Stomach (tissue), 8 donors: ENCODE measurements at regions not wholly inside any gene's neighbourhood (a gene's known extent, or its start where the extent isn't known, plus 50 kb on each side); places are given as distances from the start of the nearest gene placed in this dataset.
A peak's percentile ranks its signal among the peaks of the same experiment; 100 is the strongest.

Source experiments
- DNase-seq, 2 donors: peaks; one replicate each; pipeline versions ENCODE4 v3.0.0 to v3.0.0-alpha.2; 2013 to 2019
- H3K27ac ChIP-seq, 5 donors: fragments of 200-600 bp in 4 of 5; sonication (generic) in 4 of 5; one replicate each; pipeline ENCODE4 v1.5.1; 2013 to 2019; ENCODE audit warnings: mild to moderate bottlenecking in 1 of 5, moderate library complexity in 1 of 5
- H3K27me3 ChIP-seq, 3 donors: fragments of 200-600 bp; sonication (generic); one replicate each; pipeline ENCODE4 v1.5.1; 2017 to 2019; ENCODE audit warnings: mixed run types in 1 of 3
- H3K36me3 ChIP-seq, 4 donors: fragments of 200-600 bp; sonication (generic); 1 replicate in 3 of 4; 2 replicates in 1 of 4; pipeline ENCODE4 v1.5.1; 2016 to 2019
- H3K4me1 ChIP-seq, 4 donors: fragments of 200-600 bp; sonication (generic); one replicate each; pipeline ENCODE4 v1.5.1; 2016 to 2019
- H3K4me3 ChIP-seq, 4 donors: fragments of 200-600 bp; sonication (generic) in 3 of 4; one replicate each; pipeline ENCODE4 v1.5.1; 2016 to 2019; ENCODE audit warnings: mild to moderate bottlenecking in 1 of 4
- H3K9me3 ChIP-seq, 4 donors: fragments of 200-600 bp; sonication (generic); one replicate each; pipeline ENCODE4 v1.5.1; 2016 to 2019
- CTCF ChIP-seq, 7 experiments: fragments of 450-650 bp in 4 of 7; fragments of 200-600 bp in 3 of 7; sonication (generic) in 3 of 7; IDR thresholded peaks; one replicate each; pipeline ENCODE4 v1.5.1; 2016 to 2019; ENCODE audit warnings: antibody characterized with exemption in 7 of 7, control low read depth in 2 of 7, mild to moderate bottlenecking in 1 of 7
- EP300 ChIP-seq: sonication (generic); formaldehyde crosslinking; IDR thresholded peaks from one replicate; pipeline ENCODE4 v1.6.1; 2017; ENCODE audit warnings: antibody characterized with exemption
- POLR2A ChIP-seq, 4 donors: fragments of 450-650 bp; IDR thresholded peaks; one replicate each; pipeline ENCODE4 v1.6.1; 2016; ENCODE audit warnings: antibody characterized with exemption in 4 of 4, control low read depth in 2 of 4, mild to moderate bottlenecking in 1 of 4, moderate library complexity in 1 of 4
- POLR2AphosphoS5 ChIP-seq, 3 donors: sonication (generic); formaldehyde crosslinking; IDR thresholded peaks; one replicate each; pipeline ENCODE4 v1.6.1; 2016; ENCODE audit warnings: antibody characterized with exemption in 3 of 3
- WGBS, 5 donors: extraction: QIAGEN DNeasy Blood & Tissue Kit in 3 of 5; methylation state at CpG; one replicate each; pipeline versions ENCODE4 v1.1.5 to v1.1.7; 2013 to 2018; 5-methylcytosine and 5-hydroxymethylcytosine counted together
- intact Hi-C: fragments of 100-400 bp; cut with DNase I; formaldehyde crosslinking; loops from one replicate; pipeline ENCODE4 v1.15.1; 2023; ENCODE audit warnings: low total_unique reads
- donor health status: healthy with polysubstance abuse.
- donor health status: Bipolar disorder and iron deficiency.
- donor health status: healthy.

DNA sequence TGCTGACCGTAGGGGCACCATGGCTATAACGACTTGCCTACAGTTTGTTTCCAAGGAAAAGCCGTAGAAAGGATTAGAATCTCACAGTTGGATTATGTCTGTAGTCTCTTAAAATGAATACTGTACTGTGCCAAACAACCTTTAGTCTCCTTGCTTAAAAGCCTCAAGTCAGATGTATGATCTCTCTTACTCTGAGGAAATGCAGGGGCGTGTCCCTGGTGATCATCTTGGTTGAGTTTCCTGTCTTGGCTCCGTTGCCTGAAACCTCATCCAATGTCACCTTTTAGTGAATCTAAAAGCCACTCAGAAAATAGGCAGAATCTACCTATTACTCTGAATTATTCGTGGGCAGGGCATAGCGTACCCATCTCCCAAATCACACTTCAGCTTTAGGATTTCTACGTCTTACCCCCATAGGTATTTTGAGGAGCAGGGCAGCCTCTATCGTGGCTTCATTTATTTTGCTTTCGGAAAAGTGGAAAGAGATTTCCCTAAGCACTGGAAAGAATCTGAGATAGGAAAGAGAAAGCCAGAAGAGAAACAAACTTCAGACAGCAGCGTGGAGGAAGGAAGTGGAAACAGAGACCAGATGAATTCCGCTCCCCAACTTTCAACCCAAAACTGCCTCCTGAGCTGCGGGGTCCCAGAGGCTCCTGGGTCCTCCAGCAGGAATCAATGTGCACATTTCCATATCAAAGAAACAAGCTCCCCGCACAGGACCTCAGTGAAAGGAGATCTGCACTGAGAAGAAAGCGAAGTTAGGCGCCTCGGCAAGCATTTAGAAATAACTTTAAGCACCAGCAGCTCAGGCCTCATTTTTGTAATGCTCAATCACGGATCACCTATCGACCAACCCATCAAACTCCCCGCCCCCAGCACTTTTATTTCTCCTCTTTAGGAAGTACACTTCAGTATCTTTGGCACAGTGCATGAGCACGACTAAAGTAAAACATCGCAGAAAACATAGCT is 245.8 kb downstream of the ETS1 start:
- peak overlapping the region; percentile 49 to 80 (median 67) for H3K27ac ChIP-seq
- H3K4me1 ChIP-seq = peaks cover 0 to 15% (median 3%) of the 10 kb centered on the region in 4 donors
- no peaks in the 10 kb centered on the region for H3K27me3 ChIP-seq
- H3K4me3 ChIP-seq = no peak overlapping the region
- H3K9me3 ChIP-seq = no peaks in the 10 kb centered on the region
- no peaks in the 10 kb centered on the region for H3K36me3 ChIP-seq
- peak in 1 of 2 donors; percentile 64 for DNase-seq
- 81 to 87% (median 85%) methylated on average over 22 of the region's 22 CpGs for WGBS, 5 donors
- no peak for TF ChIP-seq EP300
- TF ChIP-seq POLR2AphosphoS5 (IDR thresholded peaks at IDR 0.05) = peak in 2 of 3 donors; percentile 15 to 18
- intact Hi-C loops = no loop called here

DNA sequence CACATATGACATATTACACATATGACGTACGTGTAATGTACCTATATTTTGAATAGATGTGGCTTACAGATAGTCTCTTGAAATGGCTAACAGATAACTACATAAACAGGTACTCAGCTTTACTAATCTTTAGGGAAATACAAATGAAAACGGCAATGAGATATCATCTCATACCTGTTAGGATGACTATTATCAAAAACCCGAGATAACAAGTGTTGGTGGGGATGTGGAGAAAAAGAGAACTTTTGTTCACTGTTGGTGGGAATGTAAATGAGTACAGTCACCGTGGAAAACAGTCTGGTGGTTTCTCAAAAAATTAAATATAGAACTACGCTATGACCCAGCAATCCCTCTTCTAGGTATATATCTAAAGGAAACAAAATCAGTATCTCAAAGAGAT is 247.6 kb downstream of the ETS1 start:
- H3K4me3 ChIP-seq = no peak overlapping the region
- intact Hi-C loops = no loop called here
- peaks cover 0 to 20% (median 7%) of the 10 kb centered on the region in 4 donors for H3K4me1 ChIP-seq
- no peak for DNase-seq
- H3K9me3 ChIP-seq = no peaks in the 10 kb centered on the region
- no peaks in the 10 kb centered on the region for H3K36me3 ChIP-seq
- TF ChIP-seq EP300 = no peak
- no peak for TF ChIP-seq CTCF (IDR thresholded peaks at IDR 0.05)
- no peak for TF ChIP-seq POLR2A (IDR thresholded peaks at IDR 0.05)
- TF ChIP-seq POLR2AphosphoS5 (IDR thresholded peaks at IDR 0.05) = no peak
- H3K27ac ChIP-seq = no peak overlapping the region
- no peaks in the 10 kb centered on the region for H3K27me3 ChIP-seq
- 72 to 89% (median 73%) methylated on average over 6 of the region's 6 CpGs for WGBS, 5 donors

- Histone ChIP-seq H3K36me3 (no peaks in the 10 kb centered on the region), H3K27ac (no peak overlapping the region), H3K4me1 (peaks cover 0 to 20% (median 11%) of the 10 kb centered on the region in 4 donors), H3K9me3 (no peaks in the 10 kb centered on the region), H3K27me3 (no peaks in the 10 kb centered on the region), H3K4me3 (no peak overlapping the region)
- DNase-seq = no peak
- intact Hi-C loops = no loop called here
- 93 to 97% (median 96%) methylated on average over 3 of the region's 3 CpGs for WGBS, 5 donors
- TF ChIP-seq POLR2A (IDR thresholded peaks at IDR 0.05) (no peak), POLR2AphosphoS5 (IDR thresholded peaks at IDR 0.05) (no peak), CTCF (IDR thresholded peaks at IDR 0.05) (no peak), EP300 (no peak)
These were observed 248.5 kb downstream of the ETS1 start for GRCh38 chr11:128338811-128339210.

- Histone ChIP-seq H3K27me3 (no peaks in the 10 kb centered on the region), H3K27ac (peak overlapping the region in 1 of 5 donors; percentile 53), H3K4me3 (no peak overlapping the region), H3K36me3 (no peaks in the 10 kb centered on the region), H3K9me3 (no peaks in the 10 kb centered on the region), H3K4me1 (peaks cover 0 to 14% (median 2%) of the 10 kb centered on the region in 4 donors)
- peak; percentile 32 to 39 for DNase-seq
- WGBS, 5 donors = 55 to 81% (median 68%) methylated on average over 5 to 6 of the region's 6 CpGs
- TF ChIP-seq POLR2A (IDR thresholded peaks at IDR 0.05) = no peak
- TF ChIP-seq CTCF (IDR thresholded peaks at IDR 0.05) = no peak
- no peak for TF ChIP-seq POLR2AphosphoS5 (IDR thresholded peaks at IDR 0.05)
- TF ChIP-seq EP300 = no peak
- intact Hi-C loops = no loop called here
These were observed 251.2 kb downstream of the ETS1 start for GRCh38 chr11:128336203-128336602.
